ENCODE measurements at regions not wholly inside any gene's neighbourhood (a gene's known extent, or its start where the extent isn't known, plus 50 kb on each side); places are given as distances from the start of the nearest gene placed in this dataset.

GRCh38 chr4:142960126-142960525 lies 114.0 kb upstream of the INPP4B start:
- H3K4me2 ChIP-seq (ENCODE audit: low read depth, low read length): no peak overlapping the region
- intact Hi-C loops (cut with micrococcal nuclease; ENCODE audit: unreplicated experiment) (no loop called here), in situ Hi-C loops (cut with HindIII; ENCODE audit: extremely low pct_ligation_motif_present, low pct_unique_long_range_greater_than_20kb) (no loop called here)
- H3K9me3 ChIP-seq (ENCODE audit: low read length): no peaks in the 10 kb centered on the region
- no peak for DNase-seq (ENCODE audit: low spot score)
- no peaks in the 10 kb centered on the region for H3K27me3 ChIP-seq (ENCODE audit: control insufficient read depth in 1 of 2, insufficient read depth in 2 of 2, low read length in 2 of 2)
- ChIA-PET CTCF (ENCODE audit: low intra/inter-chr PET ratio, low total read pairs) (no interaction called here), POLR2A (no interaction called here)
- no peak for TF ChIP-seq ZBTB8A (CRISPR knock-in tag; IDR thresholded peaks at IDR 0.05; ENCODE audit: borderline replicate concordance, low read depth)
- no peaks in the 10 kb centered on the region for H4K20me1 ChIP-seq (ENCODE audit: insufficient read depth, low read length)
- 4% methylated on average over 1 of the region's 1 CpG for WGBS (ENCODE audit: low lambda C conversion rate)
- no peak overlapping the region for H3K4me3 ChIP-seq (replicated peaks in 1 of 3; ENCODE audit: insufficient read depth in 1 of 3, low read depth in 2 of 3, low read length in 3 of 3)
- H3K9ac ChIP-seq (ENCODE audit: insufficient read depth, low read depth, low read length): no peak overlapping the region
- no TSS peak for BruUV-seq (replicated peaks)
- H3K4me1 ChIP-seq (ENCODE audit: insufficient read depth, low read length): no peaks in the 10 kb centered on the region
- H3K79me2 ChIP-seq (ENCODE audit: insufficient read depth, low read length): no peaks in the 10 kb centered on the region
- H2AFZ ChIP-seq (ENCODE audit: low read length): no peak overlapping the region
- H3K27ac ChIP-seq (ENCODE audit: extremely low read length, insufficient read depth, low read length): no peak overlapping the region
- ATAC-seq: no peak
- FAIRE-seq: no peak
- H3K36me3 ChIP-seq (replicated peaks in 1 of 2; ENCODE audit: control insufficient read depth in 1 of 2, insufficient read depth in 2 of 2, low read length in 2 of 2): no peaks in the 10 kb centered on the region

GRCh38 chr4:142960867-142961644 lies 115.0 kb upstream of the INPP4B start:
- Histone ChIP-seq H3K4me3 (replicated peaks in 1 of 3; ENCODE audit: insufficient read depth in 1 of 3, low read depth in 2 of 3, low read length in 3 of 3) (no peak overlapping the region), H3K79me2 (ENCODE audit: insufficient read depth, low read length) (no peaks in the 10 kb centered on the region), H3K27me3 (ENCODE audit: control insufficient read depth in 1 of 2, insufficient read depth in 2 of 2, low read length in 2 of 2) (no peaks in the 10 kb centered on the region), H4K20me1 (ENCODE audit: insufficient read depth, low read length) (no peaks in the 10 kb centered on the region), H3K9ac (ENCODE audit: insufficient read depth, low read depth, low read length) (no peak overlapping the region), H3K27ac (ENCODE audit: extremely low read length, insufficient read depth, low read length) (no peak overlapping the region), H3K4me1 (ENCODE audit: insufficient read depth, low read length) (no peaks in the 10 kb centered on the region), H3K9me3 (ENCODE audit: low read length) (no peaks in the 10 kb centered on the region), H3K4me2 (ENCODE audit: low read depth, low read length) (no peak overlapping the region), H2AFZ (ENCODE audit: low read length) (no peak overlapping the region), H3K36me3 (replicated peaks in 1 of 2; ENCODE audit: control insufficient read depth in 1 of 2, insufficient read depth in 2 of 2, low read length in 2 of 2) (no peaks in the 10 kb centered on the region)
- DNase-seq (ENCODE audit: low spot score): no peak
- WGBS (ENCODE audit: low lambda C conversion rate): 11% methylated on average over 6 of the region's 6 CpGs
- intact Hi-C loops (cut with micrococcal nuclease; ENCODE audit: unreplicated experiment): no loop called here
- BruUV-seq (replicated peaks): no TSS peak
- in situ Hi-C loops (cut with HindIII; ENCODE audit: extremely low pct_ligation_motif_present, low pct_unique_long_range_greater_than_20kb): no loop called here
- TF ChIP-seq ERF (CRISPR knock-in tag; IDR thresholded peaks at IDR 0.05) (no peak), SNRNP70 (IDR thresholded peaks at IDR 0.05; ENCODE audit: low read depth, low read length) (no peak), MAFF (IDR thresholded peaks at IDR 0.05; ENCODE audit: low read depth, low read length) (peak; percentile 65), MAFK (conservative IDR thresholded peaks at IDR 0.05 in 1 of 2, IDR thresholded peaks at IDR 0.05 in 1 of 2; ENCODE audit: low read length in 2 of 2) (peak; percentile 77 to 82)
- CTCF ChIA-PET (ENCODE audit: low intra/inter-chr PET ratio, low total read pairs): no interaction called here
- no peak for FAIRE-seq
- POLR2A ChIA-PET: no interaction called here
- ATAC-seq: no peak
